ENCODE measurements at regions not wholly inside any gene's neighbourhood (a gene's known extent, or its start where the extent isn't known, plus 50 kb on each side); places are given as distances from the start of the nearest gene placed in this dataset.

- ATAC-seq, result peak in 2 of 4 donors; percentile 73 to 86
- TF ChIP-seq CTCF (IDR thresholded peaks at IDR 0.05) (no peak), POLR2A (IDR thresholded peaks at IDR 0.05) (no peak)
- DNase-seq, result peak in 2 of 3 donors; percentile 23 to 58
- Histone ChIP-seq H3K9me3 (no peaks in the 10 kb centered on the region), H3K27ac (no peak overlapping the region), H3K36me3 (no peaks in the 10 kb centered on the region), H3K4me3 (no peak overlapping the region), H3K27me3 (no peaks in the 10 kb centered on the region), H3K4me1 (no peaks in the 10 kb centered on the region)
- WGBS (ENCODE audit: insufficient coverage, low coverage, low lambda C conversion rate, missing lambda C conversion rate), result 72% methylated on average over 2 of the region's 2 CpGs
- intact Hi-C loops (cut with DNase I), result no loop called here
Observed at GRCh38 chr14:53470351-53471043, 317.4 kb upstream of the DDHD1 start.

GRCh38 chr14:53468876-53469275, 315.8 kb upstream of the DDHD1 start:
- H3K36me3 ChIP-seq, result no peaks in the 10 kb centered on the region
- intact Hi-C loops (cut with DNase I), result no loop called here
- ATAC-seq (no peak), DNase-seq (no peak)
- 54% methylated on average over 3 of the region's 3 CpGs for WGBS (ENCODE audit: insufficient coverage, low coverage, low lambda C conversion rate, missing lambda C conversion rate)
- H3K9me3 ChIP-seq, result no peaks in the 10 kb centered on the region
- no peak for TF ChIP-seq POLR2A (IDR thresholded peaks at IDR 0.05)
- TF ChIP-seq CTCF (IDR thresholded peaks at IDR 0.05), result no peak
- H3K4me1 ChIP-seq, result no peaks in the 10 kb centered on the region
- no peak overlapping the region for H3K4me3 ChIP-seq
- no peak overlapping the region for H3K27ac ChIP-seq
- H3K27me3 ChIP-seq, result no peaks in the 10 kb centered on the region

GRCh38 chr14:53464376-53464775, 311.3 kb upstream of the DDHD1 start:
- ATAC-seq (no peak), DNase-seq (no peak)
- H3K36me3 ChIP-seq, result no peaks in the 10 kb centered on the region
- no peak overlapping the region for H3K27ac ChIP-seq
- no peaks in the 10 kb centered on the region for H3K27me3 ChIP-seq
- no peaks in the 10 kb centered on the region for H3K9me3 ChIP-seq
- WGBS (ENCODE audit: insufficient coverage, low coverage, low lambda C conversion rate, missing lambda C conversion rate), result 59% methylated on average over 2 of the region's 2 CpGs
- no peak overlapping the region for H3K4me3 ChIP-seq
- no peaks in the 10 kb centered on the region for H3K4me1 ChIP-seq
- TF ChIP-seq CTCF (IDR thresholded peaks at IDR 0.05), result no peak
- no peak for TF ChIP-seq POLR2A (IDR thresholded peaks at IDR 0.05)
- intact Hi-C loops (cut with DNase I), result no loop called here

GRCh38 chr14:53462931-53463778, 310.0 kb upstream of the DDHD1 start:
- intact Hi-C loops (cut with DNase I), result no loop called here
- no peak overlapping the region for H3K4me3 ChIP-seq
- 39% methylated on average over 7 of the region's 9 CpGs for WGBS (ENCODE audit: insufficient coverage, low coverage, low lambda C conversion rate, missing lambda C conversion rate)
- H3K4me1 ChIP-seq, result no peaks in the 10 kb centered on the region
- TF ChIP-seq CTCF (IDR thresholded peaks at IDR 0.05) (no peak), POLR2A (IDR thresholded peaks at IDR 0.05) (no peak)
- ATAC-seq (no peak), DNase-seq (no peak)
- no peaks in the 10 kb centered on the region for H3K36me3 ChIP-seq
- no peaks in the 10 kb centered on the region for H3K9me3 ChIP-seq
- H3K27me3 ChIP-seq, result no peaks in the 10 kb centered on the region
- no peak overlapping the region for H3K27ac ChIP-seq
